HG03064 (cell line): ENCODE measurements at regions not wholly inside any gene's neighbourhood (a gene's known extent, or its start where the extent isn't known, plus 50 kb on each side); places are given as distances from the start of the nearest gene placed in this dataset.

Experiments
- ATAC-seq: cut with Tn5 transposase; IDR thresholded peaks from one replicate; pipeline ENCODE4 v1.9.1; 2021; ENCODE audit warnings: low read depth; ENCODE audit not compliant: unreplicated experiment

GRCh38 chr12:127559349-127560040, 707.5 kb upstream of the TMEM132C start:
- no peak for ATAC-seq

GRCh38 chr12:127560041-127560478, 706.9 kb upstream of the TMEM132C start:
- no peak for ATAC-seq

GRCh38 chr12:127562816-127563215, 704.2 kb upstream of the TMEM132C start:
- ATAC-seq: no peak

GRCh38 chr12:127565241-127565640, 701.7 kb upstream of the TMEM132C start:
- ATAC-seq: no peak

GRCh38 chr12:127567531-127567930, 699.4 kb upstream of the TMEM132C start:
- no peak for ATAC-seq

GRCh38 chr12:127570387-127570786, 696.6 kb upstream of the TMEM132C start:
- no peak for ATAC-seq

- ATAC-seq: no peak
Observed at GRCh38 chr12:127570793-127571360, 696.1 kb upstream of the TMEM132C start.

GRCh38 chr12:127571578-127571977, 695.4 kb upstream of the TMEM132C start:
- no peak for ATAC-seq

- no peak for ATAC-seq
Observed at GRCh38 chr12:127579446-127579845, 687.5 kb upstream of the TMEM132C start.

GRCh38 chr12:127582074-127582473, 684.9 kb upstream of the TMEM132C start:
- ATAC-seq: no peak

- ATAC-seq: no peak
Observed at GRCh38 chr12:127583041-127583440, 683.9 kb upstream of the TMEM132C start.

GRCh38 chr12:127588249-127588648, 678.7 kb upstream of the TMEM132C start:
- ATAC-seq: no peak

GRCh38 chr12:127589541-127589940, 677.4 kb upstream of the TMEM132C start:
- no peak for ATAC-seq

- ATAC-seq: no peak
Observed at GRCh38 chr12:127590868-127591267, 676.1 kb upstream of the TMEM132C start.

GRCh38 chr12:127592245-127592644, 674.7 kb upstream of the TMEM132C start:
- no peak for ATAC-seq

GRCh38 chr12:127594351-127594970, 672.5 kb upstream of the TMEM132C start:
- no peak for ATAC-seq

- ATAC-seq: no peak
Observed at GRCh38 chr12:127595506-127595905, 671.5 kb upstream of the TMEM132C start.

- no peak for ATAC-seq
Observed at GRCh38 chr12:127596891-127597290, 670.1 kb upstream of the TMEM132C start.

GRCh38 chr12:127599436-127599835, 667.5 kb upstream of the TMEM132C start:
- ATAC-seq: no peak

GRCh38 chr12:127600211-127600610, 666.8 kb upstream of the TMEM132C start:
- ATAC-seq: no peak

GRCh38 chr12:127606476-127607015, 660.4 kb upstream of the TMEM132C start:
- ATAC-seq: no peak
